ENCODE measurements at regions not wholly inside any gene's neighbourhood (a gene's known extent, or its start where the extent isn't known, plus 50 kb on each side); places are given as distances from the start of the nearest gene placed in this dataset.

DNA sequence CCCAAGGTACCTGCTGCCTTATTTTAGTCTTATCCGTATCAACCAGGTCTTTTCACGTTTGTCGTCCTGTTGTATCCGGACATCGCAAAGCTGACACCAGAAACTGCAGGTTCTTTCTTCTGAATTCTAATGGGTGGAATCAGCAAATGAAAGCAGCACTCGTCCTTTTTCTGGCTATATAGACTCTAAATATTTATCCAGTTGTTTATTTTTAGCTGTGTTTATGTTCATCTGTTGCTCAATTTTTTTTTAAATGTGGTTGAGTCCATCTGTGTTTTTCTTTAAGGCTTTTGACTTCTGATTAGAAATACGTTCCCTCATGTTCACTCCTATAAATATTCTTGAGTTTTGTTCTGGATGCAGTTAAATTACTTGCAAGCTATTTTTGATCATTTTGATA is 831.7 kb downstream of the MTRR start:
- no peaks in the 10 kb centered on the region for H3K79me2 ChIP-seq (ENCODE audit: control insufficient read depth, insufficient read depth, low read length)
- H3K9me3 ChIP-seq (ENCODE audit: control insufficient read depth, low read depth, low read length) = no peaks in the 10 kb centered on the region
- dilution Hi-C loops (cut with MboI; ENCODE audit: extremely low pct_ligation_motif_present, low sequenced_read_pairs) = no loop called here
- H2AFZ ChIP-seq (ENCODE audit: control insufficient read depth, low read length) = no peak overlapping the region
- H3K4me2 ChIP-seq (ENCODE audit: control insufficient read depth, extremely low read depth, insufficient read depth, low read depth, low read length) = no peak overlapping the region
- no peak overlapping the region for H3K27ac ChIP-seq (ENCODE audit: control insufficient read depth, insufficient read depth, low read length)
- H3K9ac ChIP-seq (ENCODE audit: control insufficient read depth, extremely low read depth, insufficient read depth, low read length) = no peak overlapping the region
- no peaks in the 10 kb centered on the region for H3K36me3 ChIP-seq (ENCODE audit: control insufficient read depth in 2 of 2, extremely low read depth in 1 of 2, insufficient read depth in 2 of 2, low read length in 2 of 2)
- no peaks in the 10 kb centered on the region for H3K27me3 ChIP-seq (ENCODE audit: control insufficient read depth, extremely low read depth, insufficient read depth, low read length)
- TF ChIP-seq CTCF (optimal IDR thresholded peaks at IDR 0.05 in 1 of 3, IDR thresholded peaks at IDR 0.05 in 1 of 3, conservative IDR thresholded peaks at IDR 0.05 in 1 of 3; ENCODE audit: extremely low read depth in 1 of 3, insufficient read depth in 2 of 3, low read length in 3 of 3) (no peak), EZH2 (IDR thresholded peaks at IDR 0.05; ENCODE audit: low read length) (no peak)
- no peak overlapping the region for H3K4me3 ChIP-seq (ENCODE audit: control insufficient read depth in 2 of 3, extremely low read depth in 1 of 3, insufficient read depth in 2 of 3, low read depth in 1 of 3, low read length in 3 of 3)
- H3K4me1 ChIP-seq (ENCODE audit: control insufficient read depth, extremely low read depth, insufficient read depth, low read length) = no peaks in the 10 kb centered on the region
- DNase-seq (ENCODE audit: low read depth, low spot score) = no peak
- FAIRE-seq = no peak
- H3K9me1 ChIP-seq (ENCODE audit: control insufficient read depth, extremely low read depth, insufficient read depth, low read length) = no peaks in the 10 kb centered on the region
- no peaks in the 10 kb centered on the region for H4K20me1 ChIP-seq (ENCODE audit: control insufficient read depth, extremely low read depth, insufficient read depth, low read length)

DNA sequence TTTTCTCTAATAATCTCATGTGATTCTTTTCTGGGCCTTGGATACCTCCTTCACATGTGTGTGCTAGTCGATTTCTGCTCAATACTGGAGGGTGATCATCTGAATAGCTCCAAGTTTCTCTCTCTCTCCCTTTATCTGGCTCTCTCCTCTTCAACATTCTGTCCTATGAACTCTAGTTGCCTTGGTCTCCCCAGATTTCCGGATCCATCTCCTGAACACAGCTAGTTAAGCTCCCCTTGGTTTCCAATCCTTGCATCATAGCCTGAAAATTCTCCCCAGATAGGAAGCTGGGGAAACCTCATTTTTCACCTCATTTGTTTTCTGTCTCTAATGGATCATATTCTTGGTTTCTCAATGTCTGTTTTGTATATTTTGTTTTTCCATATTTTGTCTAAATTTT is 832.3 kb downstream of the MTRR start:
- no peak overlapping the region for H3K27ac ChIP-seq (ENCODE audit: control insufficient read depth, insufficient read depth, low read length)
- TF ChIP-seq CTCF (optimal IDR thresholded peaks at IDR 0.05 in 1 of 3, IDR thresholded peaks at IDR 0.05 in 1 of 3, conservative IDR thresholded peaks at IDR 0.05 in 1 of 3; ENCODE audit: extremely low read depth in 1 of 3, insufficient read depth in 2 of 3, low read length in 3 of 3) (no peak), EZH2 (IDR thresholded peaks at IDR 0.05; ENCODE audit: low read length) (no peak)
- FAIRE-seq = no peak
- H3K9me3 ChIP-seq (ENCODE audit: control insufficient read depth, low read depth, low read length) = no peaks in the 10 kb centered on the region
- dilution Hi-C loops (cut with MboI; ENCODE audit: extremely low pct_ligation_motif_present, low sequenced_read_pairs) = no loop called here
- no peaks in the 10 kb centered on the region for H4K20me1 ChIP-seq (ENCODE audit: control insufficient read depth, extremely low read depth, insufficient read depth, low read length)
- no peak overlapping the region for H3K4me2 ChIP-seq (ENCODE audit: control insufficient read depth, extremely low read depth, insufficient read depth, low read depth, low read length)
- no peak overlapping the region for H3K9ac ChIP-seq (ENCODE audit: control insufficient read depth, extremely low read depth, insufficient read depth, low read length)
- H3K27me3 ChIP-seq (ENCODE audit: control insufficient read depth, extremely low read depth, insufficient read depth, low read length) = no peaks in the 10 kb centered on the region
- H2AFZ ChIP-seq (ENCODE audit: control insufficient read depth, low read length) = no peak overlapping the region
- no peak overlapping the region for H3K4me3 ChIP-seq (ENCODE audit: control insufficient read depth in 2 of 3, extremely low read depth in 1 of 3, insufficient read depth in 2 of 3, low read depth in 1 of 3, low read length in 3 of 3)
- H3K9me1 ChIP-seq (ENCODE audit: control insufficient read depth, extremely low read depth, insufficient read depth, low read length) = no peaks in the 10 kb centered on the region
- H3K79me2 ChIP-seq (ENCODE audit: control insufficient read depth, insufficient read depth, low read length) = no peaks in the 10 kb centered on the region
- no peak for DNase-seq (ENCODE audit: low read depth, low spot score)
- H3K36me3 ChIP-seq (ENCODE audit: control insufficient read depth in 2 of 2, extremely low read depth in 1 of 2, insufficient read depth in 2 of 2, low read length in 2 of 2) = no peaks in the 10 kb centered on the region
- no peaks in the 10 kb centered on the region for H3K4me1 ChIP-seq (ENCODE audit: control insufficient read depth, extremely low read depth, insufficient read depth, low read length)

Data from keratinocyte (primary cell).